NB4 (cell line): ENCODE measurements at regions not wholly inside any gene's neighbourhood (a gene's known extent, or its start where the extent isn't known, plus 50 kb on each side); places are given as distances from the start of the nearest gene placed in this dataset.

ENCODE experiments used
- CTCF ChIP-seq: IDR thresholded peaks from one replicate; pipeline ENCODE4 v1.5.1; 2012; ENCODE audit warnings: low read depth, low read length
- POLR2A ChIP-seq: IDR thresholded peaks from 2 replicates; pipeline ENCODE4 v1.6.1; 2011; ENCODE audit warnings: mild to moderate bottlenecking; ENCODE audit not compliant: insufficient read length; ENCODE audit errors: extremely low read depth

- TF ChIP-seq CTCF = no peak
- no peak for TF ChIP-seq POLR2A
Observed at GRCh38 chr5:52725808-52726207, 61.9 kb upstream of the ITGA1 start.
